ENCODE measurements at regions not wholly inside any gene's neighbourhood (a gene's known extent, or its start where the extent isn't known, plus 50 kb on each side); places are given as distances from the start of the nearest gene placed in this dataset.

GRCh38 chr17:70352834-70353233 is 183.5 kb downstream of the KCNJ2 start:
- H3K4me1 ChIP-seq (ENCODE audit: insufficient read depth), result no peaks in the 10 kb centered on the region
- no peaks in the 10 kb centered on the region for H3K36me3 ChIP-seq (ENCODE audit: insufficient read depth)
- H3K4me3 ChIP-seq (ENCODE audit: low read depth, low read length), result no peak overlapping the region
- no peak for DNase-seq (ENCODE audit: extremely low spot score)
- 94% methylated on average over 3 of the region's 3 CpGs for WGBS
- H3K27ac ChIP-seq (ENCODE audit: low read depth), result no peak overlapping the region

GRCh38 chr17:70353408-70354092 is 184.2 kb downstream of the KCNJ2 start:
- H3K4me3 ChIP-seq (ENCODE audit: low read depth, low read length), result no peak overlapping the region
- DNase-seq (ENCODE audit: extremely low spot score), result no peak
- H3K27ac ChIP-seq (ENCODE audit: low read depth), result no peak overlapping the region
- H3K36me3 ChIP-seq (ENCODE audit: insufficient read depth), result no peaks in the 10 kb centered on the region
- 84% methylated on average over 2 of the region's 2 CpGs for WGBS
- H3K4me1 ChIP-seq (ENCODE audit: insufficient read depth), result no peaks in the 10 kb centered on the region

GRCh38 chr17:70355185-70355584 is 185.9 kb downstream of the KCNJ2 start:
- H3K36me3 ChIP-seq (ENCODE audit: insufficient read depth), result no peaks in the 10 kb centered on the region
- DNase-seq (ENCODE audit: extremely low spot score), result no peak
- 49% methylated on average over 2 of the region's 2 CpGs for WGBS

GRCh38 chr17:70357190-70357589 is 187.9 kb downstream of the KCNJ2 start:
- Histone ChIP-seq H3K36me3 (ENCODE audit: insufficient read depth) (no peaks in the 10 kb centered on the region), H3K4me3 (ENCODE audit: low read depth, low read length) (no peak overlapping the region), H3K4me1 (ENCODE audit: insufficient read depth) (no peaks in the 10 kb centered on the region), H3K27ac (ENCODE audit: low read depth) (no peak overlapping the region)
- DNase-seq (ENCODE audit: extremely low spot score), result no peak
- WGBS, result 87% methylated on average over 5 of the region's 5 CpGs

More at GRCh38 chr17:70355185-70355584, 185.9 kb downstream of the KCNJ2 start:
- Histone ChIP-seq H3K4me3 (ENCODE audit: low read depth, low read length) (no peak overlapping the region), H3K27ac (ENCODE audit: low read depth) (no peak overlapping the region), H3K4me1 (ENCODE audit: insufficient read depth) (no peaks in the 10 kb centered on the region)

GRCh38 chr17:70365091-70365583 is 195.8 kb downstream of the KCNJ2 start:
- no peaks in the 10 kb centered on the region for H3K4me1 ChIP-seq (ENCODE audit: insufficient read depth)
- H3K27ac ChIP-seq (ENCODE audit: low read depth), result no peak overlapping the region
- no peak for DNase-seq (ENCODE audit: extremely low spot score)
- no peak overlapping the region for H3K4me3 ChIP-seq (ENCODE audit: low read depth, low read length)
- 27% methylated on average over 2 of the region's 2 CpGs for WGBS
- H3K36me3 ChIP-seq (ENCODE audit: insufficient read depth), result no peaks in the 10 kb centered on the region

GRCh38 chr17:70366386-70366785 is 197.1 kb downstream of the KCNJ2 start:
- Histone ChIP-seq H3K4me3 (ENCODE audit: low read depth, low read length) (no peak overlapping the region), H3K4me1 (ENCODE audit: insufficient read depth) (no peaks in the 10 kb centered on the region), H3K36me3 (ENCODE audit: insufficient read depth) (no peaks in the 10 kb centered on the region), H3K27ac (ENCODE audit: low read depth) (no peak overlapping the region)
- DNase-seq (ENCODE audit: extremely low spot score), result no peak

GRCh38 chr17:70368011-70368410 is 198.7 kb downstream of the KCNJ2 start:
- Histone ChIP-seq H3K36me3 (ENCODE audit: insufficient read depth) (no peaks in the 10 kb centered on the region), H3K4me1 (ENCODE audit: insufficient read depth) (no peaks in the 10 kb centered on the region), H3K4me3 (ENCODE audit: low read depth, low read length) (no peak overlapping the region), H3K27ac (ENCODE audit: low read depth) (no peak overlapping the region)
- no peak for DNase-seq (ENCODE audit: extremely low spot score)

GRCh38 chr17:70369391-70369790 is 200.1 kb downstream of the KCNJ2 start:
- H3K4me3 ChIP-seq (ENCODE audit: low read depth, low read length), result no peak overlapping the region
- H3K36me3 ChIP-seq (ENCODE audit: insufficient read depth), result no peaks in the 10 kb centered on the region
- no peaks in the 10 kb centered on the region for H3K4me1 ChIP-seq (ENCODE audit: insufficient read depth)
- 89% methylated on average over 2 of the region's 2 CpGs for WGBS
- DNase-seq (ENCODE audit: extremely low spot score), result no peak
- H3K27ac ChIP-seq (ENCODE audit: low read depth), result no peak overlapping the region

- Histone ChIP-seq H3K4me1 (ENCODE audit: insufficient read depth) (no peaks in the 10 kb centered on the region), H3K4me3 (ENCODE audit: low read depth, low read length) (no peak overlapping the region), H3K27ac (ENCODE audit: low read depth) (no peak overlapping the region), H3K36me3 (ENCODE audit: insufficient read depth) (no peaks in the 10 kb centered on the region)
- no peak for DNase-seq (ENCODE audit: extremely low spot score)
- 75% methylated on average over 4 of the region's 4 CpGs for WGBS
Observed at GRCh38 chr17:70370816-70371215, 201.5 kb downstream of the KCNJ2 start.

- H3K4me1 ChIP-seq (ENCODE audit: insufficient read depth), result no peaks in the 10 kb centered on the region
- DNase-seq (ENCODE audit: extremely low spot score), result no peak
- H3K27ac ChIP-seq (ENCODE audit: low read depth), result no peak overlapping the region
- H3K36me3 ChIP-seq (ENCODE audit: insufficient read depth), result no peaks in the 10 kb centered on the region
- WGBS, result 87% methylated on average over 1 of the region's 1 CpG
- H3K4me3 ChIP-seq (ENCODE audit: low read depth, low read length), result no peak overlapping the region
Observed at GRCh38 chr17:70373369-70373768, 204.0 kb downstream of the KCNJ2 start.

- WGBS, result 85% methylated on average over 7 of the region's 7 CpGs
- Histone ChIP-seq H3K27ac (ENCODE audit: low read depth) (no peak overlapping the region), H3K36me3 (ENCODE audit: insufficient read depth) (no peaks in the 10 kb centered on the region)
Observed at GRCh38 chr17:70374496-70374895, 205.2 kb downstream of the KCNJ2 start.

GRCh38 chr17:70375406-70375805 is 206.1 kb downstream of the KCNJ2 start:
- WGBS, result 94% methylated on average over 1 of the region's 1 CpG
- Histone ChIP-seq H3K4me1 (ENCODE audit: insufficient read depth) (no peaks in the 10 kb centered on the region), H3K36me3 (ENCODE audit: insufficient read depth) (no peaks in the 10 kb centered on the region), H3K4me3 (ENCODE audit: low read depth, low read length) (no peak overlapping the region), H3K27ac (ENCODE audit: low read depth) (no peak overlapping the region)
- no peak for DNase-seq (ENCODE audit: extremely low spot score)

More at GRCh38 chr17:70374496-70374895, 205.2 kb downstream of the KCNJ2 start:
- DNase-seq (ENCODE audit: extremely low spot score), result no peak
- H3K4me3 ChIP-seq (ENCODE audit: low read depth, low read length), result no peak overlapping the region
- no peaks in the 10 kb centered on the region for H3K4me1 ChIP-seq (ENCODE audit: insufficient read depth)

- H3K27ac ChIP-seq (ENCODE audit: low read depth), result no peak overlapping the region
- WGBS, result 92% methylated on average over 4 of the region's 4 CpGs
- H3K4me3 ChIP-seq (ENCODE audit: low read depth, low read length), result no peak overlapping the region
- H3K36me3 ChIP-seq (ENCODE audit: insufficient read depth), result no peaks in the 10 kb centered on the region
- DNase-seq (ENCODE audit: extremely low spot score), result no peak
- H3K4me1 ChIP-seq (ENCODE audit: insufficient read depth), result no peaks in the 10 kb centered on the region
Observed at GRCh38 chr17:70375813-70376770, 206.8 kb downstream of the KCNJ2 start.

GRCh38 chr17:70377654-70378053 is 208.3 kb downstream of the KCNJ2 start:
- Histone ChIP-seq H3K4me1 (ENCODE audit: insufficient read depth) (no peaks in the 10 kb centered on the region), H3K27ac (ENCODE audit: low read depth) (no peak overlapping the region), H3K4me3 (ENCODE audit: low read depth, low read length) (no peak overlapping the region), H3K36me3 (ENCODE audit: insufficient read depth) (no peaks in the 10 kb centered on the region)
- no peak for DNase-seq (ENCODE audit: extremely low spot score)
- WGBS, result 58% methylated on average over 4 of the region's 4 CpGs

Measured in urinary bladder (tissue), 3 donors.